ENCODE measurements at regions not wholly inside any gene's neighbourhood (a gene's known extent, or its start where the extent isn't known, plus 50 kb on each side); places are given as distances from the start of the nearest gene placed in this dataset.
"Not testable (repeated sequence)": the region's sequence is repeated elsewhere in the genome, so short reads cannot be mapped to it uniquely, and the experiment has no call there.

DNA sequence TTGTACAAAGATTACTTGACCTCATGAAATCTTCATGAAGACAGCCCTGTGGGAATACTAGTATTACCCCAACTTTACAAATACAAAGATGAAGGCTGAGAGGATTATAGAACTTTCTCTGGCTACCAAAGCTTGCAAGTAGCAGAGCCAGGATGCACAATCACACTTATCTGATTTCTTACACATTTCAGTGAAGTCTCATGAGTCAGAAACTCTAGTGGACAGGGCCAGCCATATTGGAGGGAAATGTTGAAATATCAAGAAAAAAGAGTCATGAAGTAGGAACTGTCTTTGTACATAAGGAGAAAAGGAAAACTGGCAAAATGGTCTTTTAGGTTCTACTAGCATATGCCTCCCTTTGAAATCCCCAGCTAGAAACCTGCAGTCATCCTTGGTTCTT, 369.6 kb upstream of the WWC1 start:
- DNase-seq: no peak

DNA sequence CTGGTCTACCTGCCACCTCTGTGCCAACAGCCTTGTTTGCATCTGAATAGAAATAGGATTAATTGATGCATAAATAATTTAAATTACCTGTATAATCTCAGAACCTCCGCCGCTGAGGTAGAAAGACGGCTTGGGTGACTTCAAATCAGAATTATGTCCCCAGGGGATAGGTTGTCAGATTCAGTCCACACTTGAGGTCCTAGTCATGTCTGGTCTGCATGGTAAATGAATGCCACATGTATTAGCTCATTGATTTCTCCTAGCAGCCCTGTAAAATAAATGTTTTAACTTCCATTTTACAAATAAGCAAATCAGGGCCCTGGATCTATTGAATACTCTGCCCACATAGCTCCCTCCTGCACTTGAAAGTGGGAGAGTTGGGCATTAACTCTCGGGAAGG, 368.0 kb upstream of the WWC1 start:
- no peak for DNase-seq

DNA sequence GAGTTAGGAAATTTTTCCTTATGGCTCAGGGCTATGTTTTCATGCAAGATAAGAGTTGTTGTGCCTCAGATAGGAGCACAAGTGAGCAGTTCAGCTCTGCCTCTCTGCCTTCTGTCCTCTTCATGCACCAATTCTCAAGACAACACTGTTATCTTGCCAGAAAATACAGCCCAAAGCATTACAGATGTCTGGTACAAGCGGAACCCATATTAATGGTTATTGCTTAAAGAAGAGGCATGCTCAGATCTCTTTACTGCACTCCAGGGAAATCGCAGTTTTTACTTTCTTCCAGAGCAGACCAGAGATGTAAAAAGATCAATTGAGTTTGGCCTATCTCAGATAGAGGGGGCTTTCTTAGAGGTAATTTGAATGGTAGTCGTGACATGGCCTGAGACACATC, 361.6 kb upstream of the WWC1 start:
- DNase-seq: no peak

DNA sequence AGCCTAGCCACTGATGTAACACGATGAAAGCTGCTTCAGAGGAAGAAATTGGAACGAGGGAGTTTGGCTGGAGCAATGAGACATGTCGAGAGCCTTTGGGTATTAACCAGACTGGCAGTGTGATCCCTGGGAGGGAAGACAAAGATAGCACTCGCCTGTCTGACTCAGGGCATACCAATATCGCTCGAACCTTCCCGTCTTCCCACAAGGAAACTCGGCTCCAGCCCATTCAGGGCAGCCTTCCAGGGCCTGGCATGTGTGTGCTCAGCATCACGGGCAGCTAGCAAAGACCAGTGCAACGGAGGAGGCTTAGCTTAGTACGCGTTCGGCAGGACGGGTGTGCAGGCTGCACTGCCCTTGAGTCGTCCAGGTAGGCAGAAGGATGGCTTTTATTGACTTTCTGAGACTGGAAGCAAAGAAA, 356.9 kb upstream of the WWC1 start:
- no peak for DNase-seq

DNA sequence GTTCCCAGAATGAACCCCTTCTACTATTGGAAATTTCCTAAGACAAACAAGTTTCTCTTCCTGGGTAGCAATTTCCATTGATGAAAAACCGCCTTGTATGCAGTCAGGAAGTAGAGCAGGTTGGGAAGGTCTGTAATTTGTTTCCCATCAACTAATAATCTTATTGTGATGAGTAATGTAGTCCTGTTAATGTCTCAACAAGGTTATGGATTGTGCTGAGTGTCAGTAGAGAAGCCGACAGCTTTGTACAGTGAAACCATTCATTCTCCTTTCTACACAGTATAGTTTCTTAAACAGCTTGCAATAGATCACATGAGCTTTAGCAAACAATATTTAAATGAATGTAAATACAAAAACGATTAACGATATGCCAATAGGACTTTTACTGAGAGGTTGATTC, 355.4 kb upstream of the WWC1 start:
- no peak for DNase-seq

DNA sequence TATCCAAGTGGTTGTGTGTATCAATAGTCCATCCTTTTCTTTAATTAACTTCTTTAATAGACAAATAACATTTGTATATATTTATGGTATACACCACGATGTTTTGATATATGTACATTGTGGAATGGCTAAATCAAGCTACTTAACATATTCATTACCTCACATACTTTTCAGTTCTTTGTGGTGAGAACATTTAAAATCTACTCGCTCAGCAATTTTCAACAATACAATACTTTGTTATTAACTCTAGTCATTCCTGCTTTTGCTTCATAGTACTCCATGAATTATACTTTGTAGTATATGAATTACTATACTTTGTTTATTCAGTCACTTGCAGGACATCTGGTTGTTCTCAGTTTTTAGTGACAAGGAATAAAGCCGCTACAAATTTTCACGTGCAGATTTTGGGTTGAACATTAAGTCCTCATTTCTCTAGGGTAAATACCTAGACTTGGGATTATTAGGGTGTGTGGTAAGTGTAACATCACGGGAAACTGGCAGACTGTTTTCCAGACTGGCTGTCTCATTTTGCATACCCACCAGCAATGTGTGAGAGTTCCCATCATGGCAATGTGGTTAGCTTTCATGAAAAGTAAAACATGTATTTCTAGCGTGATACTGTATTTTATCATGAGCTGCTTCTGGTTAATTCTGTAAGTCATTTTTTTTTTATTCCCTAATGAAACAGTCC, 354.4 kb upstream of the WWC1 start:
- DNase-seq: no peak

DNA sequence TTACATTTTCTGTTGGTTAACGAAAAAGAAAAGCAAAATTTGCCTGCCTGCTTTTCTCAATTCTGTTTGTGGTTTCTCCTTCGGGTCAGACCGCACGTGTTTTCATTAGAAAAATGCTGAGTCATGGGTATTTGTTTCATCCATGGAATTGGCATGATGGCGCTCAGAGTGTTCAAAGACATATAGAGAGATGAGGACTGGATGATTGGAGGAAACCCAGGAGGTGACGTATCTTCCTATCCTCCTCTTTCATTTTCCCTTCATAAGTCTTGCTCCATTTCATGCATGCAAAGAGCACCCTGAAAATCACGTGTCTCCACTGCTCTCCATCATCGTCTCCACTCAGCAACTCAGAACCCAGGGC, 353.8 kb upstream of the WWC1 start:
- peak; percentile 56 for DNase-seq

DNA sequence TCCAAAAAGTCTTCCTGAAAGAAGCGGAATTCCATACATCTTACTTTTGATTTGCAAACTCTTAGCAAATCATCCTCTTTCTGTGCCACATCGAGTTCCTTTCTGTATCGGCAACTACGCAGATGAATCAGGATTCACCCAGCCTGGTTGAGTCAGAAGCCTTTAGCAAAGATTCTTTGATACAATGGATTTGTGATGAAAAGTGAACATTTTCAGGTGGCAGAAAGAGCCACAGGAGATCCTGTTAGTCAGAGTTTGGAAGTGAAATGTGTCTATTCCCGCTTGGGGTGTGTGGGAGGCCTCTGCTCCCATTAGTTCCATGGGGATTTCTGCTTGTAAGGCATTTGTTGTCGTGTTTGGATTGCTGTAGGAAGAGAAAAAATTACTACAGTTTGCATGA, 351.8 kb upstream of the WWC1 start:
- DNase-seq: no peak

DNA sequence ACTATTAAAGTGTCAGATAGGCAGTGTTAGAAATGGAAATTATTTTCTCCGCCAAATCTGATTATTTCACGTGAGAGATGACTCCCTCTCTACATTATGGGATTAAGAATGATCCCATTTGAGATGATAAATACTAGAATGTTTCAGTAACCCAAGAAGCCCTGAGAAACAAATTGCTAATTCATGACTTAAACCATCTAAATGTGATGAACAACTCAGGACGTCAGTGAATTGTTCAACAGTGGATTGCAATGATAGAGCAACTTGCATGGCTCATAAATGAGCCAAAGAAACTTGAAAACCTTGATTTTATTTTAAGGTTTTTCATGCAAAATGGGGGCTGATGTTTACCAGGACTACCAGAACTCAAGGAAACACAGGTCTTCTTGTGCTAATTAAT, 350.5 kb upstream of the WWC1 start:
- no peak for DNase-seq

DNA sequence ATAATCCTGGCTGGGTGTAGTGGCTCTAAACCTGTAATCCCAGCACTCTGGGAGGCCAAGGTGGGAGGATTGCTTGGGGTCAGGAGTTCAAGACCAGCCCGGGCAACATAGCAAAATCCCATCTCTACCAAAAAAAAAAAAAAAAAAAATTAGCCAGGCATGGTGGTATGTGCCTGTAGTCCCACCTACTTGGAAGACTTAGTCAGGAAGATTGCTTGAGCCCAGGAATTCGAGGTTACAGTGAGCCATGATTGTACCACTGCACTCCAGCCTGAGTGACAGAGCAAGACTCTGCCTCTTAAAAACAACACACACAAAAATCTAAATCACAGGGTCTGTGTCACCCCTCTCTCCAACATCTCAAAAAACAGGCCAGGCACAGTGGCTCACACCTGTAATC, 349.9 kb upstream of the WWC1 start:
- not testable (repeated sequence) for DNase-seq

DNA sequence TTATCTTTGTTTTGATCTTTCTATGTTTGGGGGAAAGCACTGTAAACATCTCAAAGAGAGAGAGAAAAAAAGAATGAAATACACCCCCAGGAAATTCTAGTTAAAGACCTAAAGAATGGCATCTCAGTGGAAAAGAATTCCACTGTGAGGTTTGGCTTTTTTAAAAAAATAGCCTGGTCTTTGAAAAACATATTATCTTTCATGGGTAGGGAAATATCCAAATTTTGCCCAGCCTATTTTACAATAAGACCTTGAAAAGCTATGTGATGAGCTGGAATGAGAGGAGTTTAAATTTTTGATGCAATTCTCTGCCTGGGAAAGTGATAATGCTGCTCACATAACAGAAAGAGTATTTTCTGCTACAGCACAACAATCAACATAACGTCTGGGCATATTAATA, 348.1 kb upstream of the WWC1 start:
- no peak for DNase-seq

DNA sequence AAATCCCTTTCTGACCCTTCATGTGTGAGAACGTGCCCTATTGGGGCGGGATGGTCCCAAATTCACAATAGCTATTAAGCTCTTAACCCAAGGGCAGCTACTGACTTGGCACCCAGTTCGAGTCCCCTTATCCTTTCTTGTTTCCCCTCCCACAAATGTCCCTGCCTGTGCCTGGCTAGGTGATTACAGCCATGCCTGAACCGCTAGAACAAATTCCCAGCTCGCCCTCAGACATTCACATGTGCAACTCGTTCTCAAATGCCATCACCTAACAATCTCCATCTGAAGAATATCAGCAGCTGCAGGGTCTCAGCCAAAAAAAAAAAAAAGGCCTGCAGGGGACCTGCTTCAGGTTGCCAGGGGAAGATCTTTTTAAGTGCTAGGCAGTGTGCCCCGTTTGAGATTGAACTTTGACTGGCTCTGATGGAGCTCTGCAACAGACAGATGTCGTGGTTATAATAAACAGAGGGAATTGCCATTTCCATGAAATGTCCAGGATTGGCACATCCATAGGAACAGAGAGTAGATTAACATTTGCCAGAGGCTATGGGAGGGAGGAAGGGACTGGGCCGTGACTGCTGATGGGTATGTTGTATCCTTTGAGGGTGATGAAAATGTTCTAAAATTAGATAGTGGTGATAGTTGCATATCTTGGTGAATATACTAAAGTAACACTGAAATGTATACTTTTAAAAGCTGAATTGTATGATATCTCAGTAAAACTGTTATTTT, 347.2 kb upstream of the WWC1 start:
- no peak for DNase-seq

DNA sequence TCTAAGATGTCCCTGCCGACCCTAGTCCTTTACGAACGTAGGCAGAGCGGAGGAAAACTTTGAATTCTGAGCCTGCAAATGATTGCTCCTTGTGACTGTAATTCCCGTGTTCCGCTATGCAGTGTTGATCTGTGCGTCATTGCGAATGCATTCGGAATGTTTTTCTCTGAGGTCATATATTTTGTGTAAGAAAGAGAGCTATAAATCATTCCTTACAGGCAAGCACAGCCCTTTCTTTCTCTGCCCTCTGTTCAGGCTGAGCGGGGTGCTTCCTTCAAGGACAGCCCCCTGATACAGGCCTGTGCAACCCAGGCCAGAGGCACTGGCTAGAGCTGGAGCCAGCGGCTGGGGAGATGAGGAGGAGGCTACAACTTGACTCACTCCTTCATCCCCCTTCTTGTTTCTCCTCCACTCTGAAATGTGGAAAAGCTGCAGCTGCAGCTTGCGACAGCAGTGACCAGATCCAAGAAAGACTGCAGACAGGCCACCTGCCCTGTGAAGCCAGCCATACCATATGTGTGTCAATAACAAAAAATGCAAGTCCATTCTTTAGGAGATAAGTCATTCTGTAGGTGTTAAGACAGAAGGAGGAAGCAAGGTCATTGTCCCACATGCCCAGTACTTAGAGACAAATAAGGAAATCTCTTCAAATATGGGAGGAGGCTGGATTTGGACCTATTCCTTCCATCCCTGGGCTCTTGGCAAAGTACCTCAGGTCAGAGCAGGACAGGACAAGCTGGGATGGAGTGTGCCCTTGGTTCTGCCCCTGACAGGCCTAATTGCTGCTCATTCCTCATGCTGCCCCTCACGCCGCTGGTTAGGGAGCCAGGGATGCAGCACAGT, 345.7 kb upstream of the WWC1 start:
- DNase-seq: no peak

DNA sequence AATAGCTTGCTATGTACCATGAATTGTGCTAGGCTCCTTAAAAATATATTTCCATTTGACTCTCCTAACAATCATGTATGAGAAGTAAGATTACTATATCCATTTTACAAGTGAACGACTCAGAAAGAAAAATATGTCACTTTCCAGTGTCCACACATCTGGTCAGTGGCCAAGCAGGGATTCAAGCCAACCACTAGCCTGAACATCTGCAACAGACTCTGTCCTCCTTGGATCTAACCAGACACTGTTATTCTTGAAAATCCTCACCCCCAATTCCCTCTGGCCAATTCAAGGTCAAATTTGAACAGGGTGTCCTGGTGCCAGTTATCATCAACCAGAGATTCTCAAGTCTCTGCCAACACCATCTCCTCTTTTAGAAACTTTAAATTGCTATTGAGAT, 344.1 kb upstream of the WWC1 start:
- no peak for DNase-seq

DNA sequence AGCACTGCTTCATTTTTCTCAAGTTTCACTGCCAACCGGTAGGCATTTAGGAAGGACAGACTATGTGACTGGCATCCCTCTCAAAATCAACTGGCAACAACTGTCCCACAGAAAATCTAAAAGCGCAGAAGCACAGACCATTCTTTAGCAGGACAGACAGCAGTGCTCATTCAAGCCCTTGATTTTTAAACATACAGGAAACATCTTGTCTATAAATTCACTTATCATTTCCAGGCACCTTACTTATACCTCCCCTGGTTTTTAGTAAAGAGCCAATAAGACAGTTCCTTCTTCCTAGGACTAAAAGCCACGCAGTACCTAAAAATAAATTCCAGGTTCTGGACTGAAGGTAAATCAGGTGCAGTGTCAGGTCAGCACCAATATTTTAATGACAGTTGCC, 343.2 kb upstream of the WWC1 start:
- no peak for DNase-seq

DNA sequence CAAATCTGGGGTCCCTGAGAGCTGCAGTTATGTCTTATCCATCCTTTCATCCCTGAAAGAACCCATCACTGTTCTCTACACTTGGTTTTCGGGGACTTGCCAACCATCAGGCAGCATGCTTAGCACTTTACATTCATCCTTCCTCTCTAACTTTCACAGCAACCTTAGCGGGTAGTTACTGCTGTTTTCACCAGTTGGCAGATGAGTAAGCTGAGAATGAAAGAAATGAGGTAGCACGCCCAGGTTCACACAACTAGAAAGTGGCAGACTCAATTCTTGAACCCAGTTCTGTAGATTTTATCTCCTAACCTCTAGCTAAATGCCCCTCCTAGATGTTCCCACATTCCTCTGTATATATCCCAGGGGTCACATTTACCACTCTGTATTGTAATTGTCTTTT, 342.0 kb upstream of the WWC1 start:
- no peak for DNase-seq

DNA sequence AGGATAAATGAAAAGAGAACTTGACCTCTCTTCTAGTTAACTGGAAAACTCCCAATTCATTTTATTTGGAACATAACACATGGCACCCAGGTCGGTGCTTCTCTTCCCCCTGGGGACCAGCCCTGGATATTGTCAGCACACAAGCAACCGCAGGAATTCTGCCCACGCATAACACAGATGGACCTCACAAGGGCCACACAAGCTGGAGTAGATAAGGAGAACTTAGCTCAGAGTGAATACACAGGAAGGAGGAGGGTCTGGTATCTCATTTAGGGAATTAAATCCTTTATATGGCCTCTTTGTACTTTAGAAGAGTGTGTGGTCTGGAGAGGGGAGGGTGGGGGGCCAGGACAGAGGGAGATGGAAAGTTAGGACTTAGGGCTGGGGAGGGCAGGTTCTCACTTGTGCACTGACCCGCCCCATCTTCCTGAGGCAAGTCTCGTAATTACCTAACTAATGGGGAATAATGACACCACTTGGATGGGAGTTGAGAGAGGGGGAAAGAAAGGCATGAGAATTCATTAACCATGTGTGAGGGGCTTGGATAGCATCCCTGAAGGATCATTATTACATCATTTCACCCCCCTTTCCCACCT, 341.2 kb upstream of the WWC1 start:
- DNase-seq: peak; percentile 46

DNA sequence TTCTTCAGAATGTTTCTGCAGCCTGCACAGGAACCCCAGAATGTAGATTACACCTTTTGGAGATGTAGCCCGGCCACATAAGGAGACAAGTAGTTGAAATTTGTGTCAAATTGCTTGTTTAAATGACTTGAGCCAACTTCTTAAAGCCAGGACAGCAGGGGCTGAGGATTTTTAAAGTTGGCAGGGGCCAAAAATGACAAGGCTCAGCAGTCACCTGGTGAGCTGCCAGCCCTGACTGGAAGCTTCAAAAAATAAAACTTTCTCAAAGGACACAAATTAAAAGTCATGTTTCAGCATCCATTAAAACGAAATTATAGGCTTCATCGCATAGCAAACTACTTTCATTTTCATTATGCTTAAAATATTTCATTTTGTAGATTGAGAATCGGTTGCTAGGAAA, 340.3 kb upstream of the WWC1 start:
- DNase-seq: no peak

DNA sequence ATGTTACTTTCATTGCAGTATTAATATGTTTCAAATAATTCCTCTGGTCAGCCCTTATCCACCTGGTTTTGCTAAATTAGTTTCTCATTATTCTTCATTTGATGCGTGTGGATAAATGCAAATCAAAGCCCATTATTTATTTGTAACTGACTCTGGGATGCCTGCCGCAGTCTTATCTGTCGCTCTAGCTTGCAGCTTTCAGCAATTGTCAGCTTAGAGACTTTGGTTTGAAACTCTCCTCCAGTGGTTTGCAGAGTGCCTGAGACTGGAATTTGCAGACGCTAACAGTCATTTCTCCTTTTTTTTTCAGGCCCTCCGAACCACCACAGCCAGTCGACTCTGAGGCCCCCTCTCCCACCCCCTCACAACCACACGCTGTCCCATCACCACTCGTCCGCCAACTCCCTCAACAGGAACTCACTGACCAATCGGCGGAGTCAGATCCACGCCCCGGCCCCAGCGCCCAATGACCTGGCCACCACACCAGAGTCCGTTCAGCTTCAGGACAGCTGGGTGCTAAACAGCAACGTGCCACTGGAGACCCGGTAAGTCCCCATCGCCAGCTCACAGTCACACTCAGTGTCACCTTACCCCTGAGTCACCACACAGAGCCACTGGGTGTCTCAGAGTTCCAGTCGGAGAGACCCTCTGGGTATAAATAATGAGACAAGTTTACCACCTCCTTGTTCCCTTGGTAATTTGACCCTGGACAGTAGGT, 339.0 kb upstream of the WWC1 start:
- DNase-seq: no peak

DNA sequence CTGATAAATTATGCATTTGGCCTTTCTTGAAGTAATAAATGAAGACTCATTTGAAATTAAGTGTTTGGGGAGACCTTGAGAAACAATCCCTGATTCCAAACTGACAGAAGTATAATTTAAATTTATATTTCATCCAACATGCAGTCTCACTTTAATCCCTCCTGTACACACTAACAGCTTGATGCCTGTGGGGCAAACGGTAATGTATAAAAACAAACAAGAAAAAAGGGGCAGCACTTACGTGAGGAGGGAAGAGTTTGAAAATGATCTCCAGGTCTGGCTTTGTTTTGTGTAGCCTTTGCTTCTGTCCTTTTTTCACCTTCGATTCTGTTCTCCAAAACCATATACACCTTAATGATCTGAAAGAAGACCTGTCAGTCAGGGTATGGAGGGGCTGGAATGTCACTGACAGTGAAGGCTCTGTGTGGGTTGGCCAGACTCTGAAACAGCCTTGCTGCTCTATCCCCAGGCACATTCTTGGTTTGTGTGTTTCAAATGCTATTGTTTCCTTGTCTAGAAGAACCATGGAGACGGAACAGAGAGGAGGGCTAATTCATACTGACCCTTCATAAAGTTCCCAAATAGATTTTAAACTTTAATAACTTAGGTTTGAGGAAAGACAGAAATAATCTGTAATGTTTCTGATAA, 338.2 kb upstream of the WWC1 start:
- no peak for DNase-seq

DNA sequence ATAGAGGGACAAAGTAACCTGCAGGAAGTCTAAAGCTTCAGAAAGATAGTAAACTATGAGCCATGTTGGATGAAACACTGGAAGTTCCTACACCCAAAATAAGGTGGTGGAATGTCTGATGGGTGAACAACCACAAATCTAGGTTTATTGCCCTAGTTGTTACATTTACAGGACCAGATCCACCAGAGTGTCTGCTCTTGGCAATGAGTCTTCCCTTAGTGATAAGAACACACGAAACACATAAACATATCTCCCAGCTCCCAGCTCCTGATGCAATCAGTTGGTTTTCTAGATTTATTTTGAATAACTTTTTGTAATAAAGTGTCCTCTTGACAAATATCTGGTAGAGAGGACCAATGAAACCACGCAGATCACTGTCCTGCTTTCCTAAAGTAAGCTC, 329.7 kb upstream of the WWC1 start:
- no peak for DNase-seq

DNA sequence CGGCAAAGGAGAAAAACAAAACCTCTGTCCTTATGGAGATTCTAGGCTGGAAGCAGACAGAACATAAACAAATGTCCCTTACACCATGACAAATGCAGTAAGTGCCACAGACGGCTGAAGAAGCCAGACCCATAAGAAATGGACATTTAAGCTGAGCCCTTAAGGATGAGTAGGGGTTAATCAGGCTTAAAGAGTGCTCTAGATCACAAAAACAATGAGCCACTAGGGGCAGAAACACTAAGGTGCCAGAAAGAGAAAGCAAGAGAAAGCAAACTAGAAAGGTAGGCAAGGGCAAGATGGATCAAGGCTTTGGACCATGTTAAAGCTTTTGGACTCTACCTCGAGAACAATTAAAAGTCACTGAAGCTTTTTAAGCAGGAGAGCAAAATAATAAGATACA, 326.9 kb upstream of the WWC1 start:
- DNase-seq: no peak

DNA sequence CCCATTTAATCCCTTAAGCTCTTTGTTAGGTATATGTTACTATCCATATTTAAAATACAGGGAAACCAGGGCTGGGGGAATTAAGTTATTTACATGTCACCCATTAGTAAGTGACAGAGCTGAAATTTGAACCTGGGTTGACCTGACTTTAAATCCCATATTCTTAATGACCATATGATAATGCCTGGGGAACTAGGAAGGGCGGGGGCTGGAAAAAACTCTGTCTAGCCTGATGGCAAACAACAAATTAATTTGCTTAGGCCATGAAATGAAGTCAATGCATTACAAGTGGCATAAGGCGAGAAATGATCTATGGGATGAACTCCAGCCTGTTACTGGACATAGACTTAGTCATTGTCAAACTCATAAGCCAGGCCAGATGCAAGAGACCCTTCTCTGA, 325.7 kb upstream of the WWC1 start:
- no peak for DNase-seq
